OCI-LY3 (cell line): ENCODE measurements at regions not wholly inside any gene's neighbourhood (a gene's known extent, or its start where the extent isn't known, plus 50 kb on each side); places are given as distances from the start of the nearest gene placed in this dataset.

Experiments
- EZH2phosphoT487 ChIP-seq: fragments of 200-600 bp; shearing (Covaris generic); IDR thresholded peaks from 2 replicates; pipeline ENCODE4 v1.6.1; 2018; ENCODE audit warnings: antibody characterized with exemption, mixed run types, low read depth
- TF ChIP-seq, protein P1 (sequence below): fragments of 200-600, 300-600 bp; sonication (generic); IDR thresholded peaks from 2 replicates; pipeline ENCODE4 v1.5.1; 2014; ENCODE audit warnings: antibody characterized with exemption, low read length, low read depth

DNA sequence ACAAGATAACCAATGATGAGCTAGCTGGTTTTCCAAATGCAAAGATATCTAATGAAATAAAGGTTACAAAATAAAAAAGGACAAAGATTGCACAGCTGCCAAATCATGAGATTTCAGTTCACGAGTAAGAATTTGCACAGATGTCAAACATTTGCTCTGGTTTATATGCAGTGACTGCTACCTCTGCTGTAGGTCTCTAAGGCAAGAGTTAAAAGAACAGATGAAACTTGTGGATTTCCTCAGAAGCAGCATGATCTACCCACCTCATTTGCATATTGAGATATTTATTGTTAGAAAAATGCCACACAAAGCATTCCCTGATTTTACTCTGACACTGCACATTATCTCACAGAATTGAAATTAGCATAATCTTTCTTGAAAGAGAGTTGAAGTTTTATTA is 763.2 kb upstream of the ZEB2 start:
- TF ChIP-seq, protein P1, sequence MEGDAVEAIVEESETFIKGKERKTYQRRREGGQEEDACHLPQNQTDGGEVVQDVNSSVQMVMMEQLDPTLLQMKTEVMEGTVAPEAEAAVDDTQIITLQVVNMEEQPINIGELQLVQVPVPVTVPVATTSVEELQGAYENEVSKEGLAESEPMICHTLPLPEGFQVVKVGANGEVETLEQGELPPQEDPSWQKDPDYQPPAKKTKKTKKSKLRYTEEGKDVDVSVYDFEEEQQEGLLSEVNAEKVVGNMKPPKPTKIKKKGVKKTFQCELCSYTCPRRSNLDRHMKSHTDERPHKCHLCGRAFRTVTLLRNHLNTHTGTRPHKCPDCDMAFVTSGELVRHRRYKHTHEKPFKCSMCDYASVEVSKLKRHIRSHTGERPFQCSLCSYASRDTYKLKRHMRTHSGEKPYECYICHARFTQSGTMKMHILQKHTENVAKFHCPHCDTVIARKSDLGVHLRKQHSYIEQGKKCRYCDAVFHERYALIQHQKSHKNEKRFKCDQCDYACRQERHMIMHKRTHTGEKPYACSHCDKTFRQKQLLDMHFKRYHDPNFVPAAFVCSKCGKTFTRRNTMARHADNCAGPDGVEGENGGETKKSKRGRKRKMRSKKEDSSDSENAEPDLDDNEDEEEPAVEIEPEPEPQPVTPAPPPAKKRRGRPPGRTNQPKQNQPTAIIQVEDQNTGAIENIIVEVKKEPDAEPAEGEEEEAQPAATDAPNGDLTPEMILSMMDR = no peak
- TF ChIP-seq EZH2phosphoT487 = no peak
